Liver (tissue), 3 donors: ENCODE measurements at regions not wholly inside any gene's neighbourhood (a gene's known extent, or its start where the extent isn't known, plus 50 kb on each side); places are given as distances from the start of the nearest gene placed in this dataset.

Experiments used
- ATF3 ChIP-seq: IDR thresholded peaks from 2 replicates; pipeline ENCODE4 v1.6.1; 2016; ENCODE audit warnings: antibody characterized with exemption
- CTCF ChIP-seq: fragments of 150-350 bp; IDR thresholded peaks from 2 replicates; pipeline ENCODE4 v1.5.1; 2017; ENCODE audit warnings: improper control_type of control experiment, low read depth, low read length; ENCODE audit not compliant: missing input control
- EGR1 ChIP-seq, 2 donors: IDR thresholded peaks; 2 replicates each; pipeline ENCODE4 v1.6.1; 2016 to 2018; ENCODE audit warnings: antibody characterized with exemption in 2 of 2, low read depth in 2 of 2
- FOXA2 ChIP-seq: IDR thresholded peaks from 2 replicates; pipeline ENCODE4 v1.6.1; 2016; ENCODE audit warnings: antibody characterized with exemption
- GABPA ChIP-seq, 2 donors: IDR thresholded peaks in 1 of 2; conservative IDR thresholded peaks in 1 of 2; 2 replicates each; pipeline ENCODE4 v1.6.1; 2016; ENCODE audit warnings: antibody characterized with exemption in 2 of 2, mild to moderate bottlenecking in 1 of 2, moderate library complexity in 1 of 2
- JUND ChIP-seq, 2 donors: IDR thresholded peaks; 2 replicates each; pipeline ENCODE4 v1.6.1; 2016; ENCODE audit warnings: antibody characterized with exemption in 2 of 2
- RAD21 ChIP-seq, 2 donors: IDR thresholded peaks; 2 replicates each; pipeline ENCODE4 v1.6.1; 2016; ENCODE audit warnings: antibody characterized with exemption in 2 of 2, mild to moderate bottlenecking in 2 of 2
- TF ChIP-seq, protein P1 (sequence below): IDR thresholded peaks from 2 replicates; pipeline ENCODE4 v1.6.1; 2016; ENCODE audit warnings: antibody characterized with exemption, mild to moderate bottlenecking
- TF ChIP-seq, protein P2 (sequence below): IDR thresholded peaks from 2 replicates; pipeline ENCODE4 v1.6.1; 2016; ENCODE audit warnings: antibody characterized with exemption
- donor health status: healthy.
- donor health status: healthy.

DNA sequence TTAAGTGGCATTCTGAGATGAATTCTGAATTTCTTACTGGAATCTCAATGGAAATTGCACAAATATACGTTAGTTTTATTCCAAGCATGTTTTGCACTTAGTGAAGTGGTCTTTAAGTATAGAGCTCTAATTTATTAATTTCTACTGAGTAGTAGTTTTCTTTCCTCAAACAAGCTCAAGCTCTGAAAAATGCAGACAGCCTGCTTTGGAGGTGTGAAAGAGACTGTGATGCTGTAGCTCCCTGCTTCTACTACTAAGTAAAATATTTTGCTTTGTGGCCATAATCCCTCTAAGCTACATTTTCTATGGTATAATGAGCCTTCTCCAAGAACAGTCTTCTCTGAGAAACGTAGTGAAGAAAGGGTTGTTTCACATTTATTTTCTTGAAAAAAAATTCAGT lies 243.5 kb upstream of the HS3ST5 start:
- TF ChIP-seq EGR1 (IDR thresholded peaks at IDR 0.05; ENCODE audit: low read depth in 2 of 2) (no peak), CTCF (no peak), RAD21 (IDR thresholded peaks at IDR 0.05) (no peak), GABPA (IDR thresholded peaks at IDR 0.05 in 1 of 2, conservative IDR thresholded peaks at IDR 0.05 in 1 of 2) (no peak), JUND (IDR thresholded peaks at IDR 0.05) (no peak), FOXA2 (no peak), ATF3 (no peak)
- TF ChIP-seq, protein P1, sequence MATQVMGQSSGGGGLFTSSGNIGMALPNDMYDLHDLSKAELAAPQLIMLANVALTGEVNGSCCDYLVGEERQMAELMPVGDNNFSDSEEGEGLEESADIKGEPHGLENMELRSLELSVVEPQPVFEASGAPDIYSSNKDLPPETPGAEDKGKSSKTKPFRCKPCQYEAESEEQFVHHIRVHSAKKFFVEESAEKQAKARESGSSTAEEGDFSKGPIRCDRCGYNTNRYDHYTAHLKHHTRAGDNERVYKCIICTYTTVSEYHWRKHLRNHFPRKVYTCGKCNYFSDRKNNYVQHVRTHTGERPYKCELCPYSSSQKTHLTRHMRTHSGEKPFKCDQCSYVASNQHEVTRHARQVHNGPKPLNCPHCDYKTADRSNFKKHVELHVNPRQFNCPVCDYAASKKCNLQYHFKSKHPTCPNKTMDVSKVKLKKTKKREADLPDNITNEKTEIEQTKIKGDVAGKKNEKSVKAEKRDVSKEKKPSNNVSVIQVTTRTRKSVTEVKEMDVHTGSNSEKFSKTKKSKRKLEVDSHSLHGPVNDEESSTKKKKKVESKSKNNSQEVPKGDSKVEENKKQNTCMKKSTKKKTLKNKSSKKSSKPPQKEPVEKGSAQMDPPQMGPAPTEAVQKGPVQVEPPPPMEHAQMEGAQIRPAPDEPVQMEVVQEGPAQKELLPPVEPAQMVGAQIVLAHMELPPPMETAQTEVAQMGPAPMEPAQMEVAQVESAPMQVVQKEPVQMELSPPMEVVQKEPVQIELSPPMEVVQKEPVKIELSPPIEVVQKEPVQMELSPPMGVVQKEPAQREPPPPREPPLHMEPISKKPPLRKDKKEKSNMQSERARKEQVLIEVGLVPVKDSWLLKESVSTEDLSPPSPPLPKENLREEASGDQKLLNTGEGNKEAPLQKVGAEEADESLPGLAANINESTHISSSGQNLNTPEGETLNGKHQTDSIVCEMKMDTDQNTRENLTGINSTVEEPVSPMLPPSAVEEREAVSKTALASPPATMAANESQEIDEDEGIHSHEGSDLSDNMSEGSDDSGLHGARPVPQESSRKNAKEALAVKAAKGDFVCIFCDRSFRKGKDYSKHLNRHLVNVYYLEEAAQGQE, result no peak
- TF ChIP-seq, protein P2, sequence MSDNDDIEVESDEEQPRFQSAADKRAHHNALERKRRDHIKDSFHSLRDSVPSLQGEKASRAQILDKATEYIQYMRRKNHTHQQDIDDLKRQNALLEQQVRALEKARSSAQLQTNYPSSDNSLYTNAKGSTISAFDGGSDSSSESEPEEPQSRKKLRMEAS, result no peak
